Stimulated activated CD4-positive, alpha-beta T cell treated with anti-CD3 and anti-CD28 coated beads, Interleukin-4, amount 100 ng/mL, for 1 hour (primary cell): ENCODE measurements at regions not wholly inside any gene's neighbourhood (a gene's known extent, or its start where the extent isn't known, plus 50 kb on each side); places are given as distances from the start of the nearest gene placed in this dataset.
"Not testable (repeated sequence)": the region's sequence is repeated elsewhere in the genome, so short reads cannot be mapped to it uniquely, and the experiment has no call there.

Source experiments
- DNase-seq: peaks from one replicate; pipeline ENCODE4 v3.0.0-alpha.2; 2020

DNA sequence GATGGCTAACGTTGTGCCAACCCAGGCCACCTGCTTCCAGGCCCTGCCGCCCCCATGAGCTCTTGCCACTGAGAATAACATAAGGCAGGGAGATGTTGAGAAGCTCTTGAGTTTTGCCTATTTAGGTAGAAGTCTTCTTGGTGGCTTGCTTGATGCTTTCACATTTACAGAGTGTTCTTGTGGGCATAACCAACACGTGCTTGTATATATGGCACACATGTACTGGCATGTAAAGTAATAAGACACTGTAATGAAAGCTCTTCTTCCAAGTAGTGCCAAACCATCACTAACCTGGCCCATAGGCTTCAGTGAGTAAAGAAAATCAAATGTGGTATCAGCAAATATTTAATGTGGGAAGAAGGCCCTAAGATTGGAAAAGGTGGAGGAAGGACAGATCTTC lies 146.9 kb upstream of the CITED2 start:
- no peak for DNase-seq

DNA sequence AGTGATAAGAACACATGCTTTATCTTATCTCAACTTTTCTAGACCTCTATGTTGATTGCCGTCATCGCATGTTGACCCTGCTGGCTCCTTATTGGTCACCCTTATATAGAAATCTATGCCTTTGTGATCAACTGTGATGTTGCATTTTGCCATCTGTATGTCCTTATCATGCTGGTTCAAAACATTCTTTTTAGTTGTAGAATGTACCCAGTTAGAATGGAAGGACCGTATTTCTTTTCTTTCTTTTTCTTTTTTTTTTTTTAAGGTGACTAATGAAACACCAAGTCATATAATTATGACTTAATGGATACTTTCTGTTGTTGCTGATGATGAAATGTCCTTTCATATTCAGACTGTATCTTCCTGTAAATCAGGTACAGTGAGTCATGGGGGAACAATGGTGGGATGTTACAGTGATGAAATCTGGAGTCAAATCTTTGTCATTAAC lies 145.9 kb upstream of the CITED2 start:
- no peak for DNase-seq

DNA sequence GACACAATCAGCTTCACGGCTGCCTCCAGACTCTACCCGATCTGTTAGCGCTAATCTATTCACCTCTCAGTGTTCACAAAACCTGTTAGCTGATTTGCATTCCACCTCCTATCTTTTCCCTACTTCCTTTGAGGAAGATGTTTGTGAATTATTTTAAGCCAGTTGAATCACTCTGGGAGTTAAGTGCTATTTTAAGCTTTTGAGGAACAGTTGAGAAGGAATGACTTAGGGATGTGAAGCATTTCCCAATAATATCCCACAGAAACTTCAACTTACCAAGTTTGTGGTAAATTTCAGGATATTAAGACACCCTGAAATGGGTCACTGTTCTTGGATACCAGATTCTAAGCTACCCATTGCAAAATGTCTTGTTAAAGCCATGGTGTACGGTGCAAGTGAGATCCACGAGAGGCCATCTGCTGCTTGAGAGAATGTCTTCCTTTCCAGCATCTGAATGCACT lies 145.2 kb upstream of the CITED2 start:
- no peak for DNase-seq

DNA sequence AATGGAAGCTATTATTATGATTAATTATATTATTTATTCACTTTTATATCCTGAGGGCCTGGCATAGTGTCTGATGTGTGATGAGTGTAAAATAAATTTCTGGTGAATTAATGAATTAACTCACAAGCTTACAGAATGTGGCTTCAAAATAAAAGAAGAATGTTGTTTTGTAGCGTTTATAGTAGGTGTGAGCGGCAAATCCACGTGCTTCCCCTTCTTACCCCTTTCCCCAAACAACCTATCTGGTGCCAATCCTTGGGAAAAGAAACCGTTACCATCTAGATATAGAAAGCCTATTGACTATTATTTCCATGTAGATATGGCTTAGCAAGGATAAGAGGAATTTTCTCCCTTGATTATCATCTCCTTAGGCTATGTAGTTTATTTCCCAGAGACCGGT lies 144.6 kb upstream of the CITED2 start:
- DNase-seq, result no peak

DNA sequence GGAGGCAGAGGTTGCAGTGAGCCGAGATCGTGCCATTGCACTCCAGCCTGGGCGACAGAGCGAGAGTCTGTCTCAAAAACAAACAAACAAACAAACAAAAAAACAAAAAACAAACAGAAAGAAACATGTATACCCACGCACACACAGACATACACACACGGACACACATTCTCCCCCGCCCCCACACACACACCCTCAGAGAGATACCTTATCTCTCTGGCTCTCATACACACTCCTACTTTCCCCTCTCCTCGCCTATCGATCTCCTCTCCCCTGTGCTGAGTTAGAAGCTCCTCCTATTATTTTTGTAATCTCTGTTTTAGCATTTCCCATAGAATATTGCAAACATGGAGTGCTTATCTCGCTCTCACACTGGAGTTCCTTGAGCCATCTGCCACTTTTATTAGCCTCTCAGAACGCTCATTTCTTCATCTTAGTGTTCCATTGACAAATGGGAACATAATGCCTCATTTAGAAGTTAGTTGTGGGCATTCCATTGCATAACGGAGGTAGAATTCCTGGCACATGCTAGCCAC lies 144.2 kb upstream of the CITED2 start:
- DNase-seq, result no peak

DNA sequence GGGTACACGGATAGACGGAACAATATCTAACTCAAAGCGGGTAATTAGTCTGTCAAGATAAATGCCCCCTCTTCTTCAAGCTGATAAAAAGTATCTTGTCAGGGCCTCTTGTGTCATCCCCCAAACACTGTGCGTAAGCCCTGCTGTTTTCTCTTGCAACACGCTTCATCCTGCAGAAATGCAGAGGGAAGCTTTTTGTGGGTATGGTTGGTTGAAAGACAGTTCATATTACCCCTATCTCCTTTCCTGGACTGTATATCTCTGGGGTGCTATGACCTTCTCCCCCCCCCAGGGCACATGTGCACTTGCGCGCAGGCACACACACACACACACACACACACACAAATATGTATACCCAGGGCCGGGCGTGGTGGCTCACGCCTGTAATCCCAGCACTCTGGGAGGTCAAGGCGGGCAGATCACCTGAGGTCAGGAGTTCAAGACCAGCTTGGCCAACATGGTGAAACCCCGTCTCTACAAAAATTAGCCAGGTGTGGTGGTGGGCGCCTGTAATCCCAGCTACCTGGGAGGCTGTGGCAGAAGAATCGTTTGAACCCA lies 143.6 kb upstream of the CITED2 start:
- DNase-seq, result not testable (repeated sequence)

DNA sequence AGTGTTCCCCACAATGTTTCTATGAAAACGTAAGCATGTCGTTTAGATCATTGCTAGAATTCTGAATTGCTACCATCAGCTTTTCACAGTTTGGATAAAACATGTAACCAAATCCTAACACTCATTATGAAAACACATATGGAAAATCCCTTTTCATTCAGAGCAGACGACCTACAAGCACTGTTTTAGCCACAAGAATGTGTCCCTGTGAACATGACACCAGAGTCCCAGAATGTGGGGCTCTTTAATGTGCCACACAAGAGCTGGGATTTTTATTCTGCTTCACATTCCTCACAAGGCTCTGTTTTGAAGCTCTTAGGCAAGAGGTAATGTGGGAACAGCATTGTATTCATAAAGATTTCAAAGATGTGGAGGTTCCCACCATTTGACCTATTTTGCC lies 141.1 kb upstream of the CITED2 start:
- no peak for DNase-seq

DNA sequence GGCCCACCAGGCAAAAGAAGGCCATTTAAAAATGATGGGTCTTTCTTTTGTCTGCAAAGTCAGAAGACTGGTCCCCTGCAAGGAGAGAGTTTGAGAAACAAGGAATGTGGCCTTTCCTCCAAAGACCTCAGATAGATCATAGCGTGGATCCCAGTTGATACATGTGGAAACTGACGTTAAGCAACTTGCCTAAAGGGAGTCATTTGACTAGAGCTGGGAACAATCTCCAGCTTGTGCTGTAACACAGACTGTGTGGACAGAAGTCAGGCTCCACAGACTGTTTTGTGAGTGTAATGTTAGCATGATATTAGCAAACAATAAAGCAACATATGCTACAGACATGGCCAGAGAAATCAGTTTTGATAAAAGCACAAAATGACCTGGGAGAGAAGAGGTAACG lies 140.4 kb upstream of the CITED2 start:
- DNase-seq, result no peak

DNA sequence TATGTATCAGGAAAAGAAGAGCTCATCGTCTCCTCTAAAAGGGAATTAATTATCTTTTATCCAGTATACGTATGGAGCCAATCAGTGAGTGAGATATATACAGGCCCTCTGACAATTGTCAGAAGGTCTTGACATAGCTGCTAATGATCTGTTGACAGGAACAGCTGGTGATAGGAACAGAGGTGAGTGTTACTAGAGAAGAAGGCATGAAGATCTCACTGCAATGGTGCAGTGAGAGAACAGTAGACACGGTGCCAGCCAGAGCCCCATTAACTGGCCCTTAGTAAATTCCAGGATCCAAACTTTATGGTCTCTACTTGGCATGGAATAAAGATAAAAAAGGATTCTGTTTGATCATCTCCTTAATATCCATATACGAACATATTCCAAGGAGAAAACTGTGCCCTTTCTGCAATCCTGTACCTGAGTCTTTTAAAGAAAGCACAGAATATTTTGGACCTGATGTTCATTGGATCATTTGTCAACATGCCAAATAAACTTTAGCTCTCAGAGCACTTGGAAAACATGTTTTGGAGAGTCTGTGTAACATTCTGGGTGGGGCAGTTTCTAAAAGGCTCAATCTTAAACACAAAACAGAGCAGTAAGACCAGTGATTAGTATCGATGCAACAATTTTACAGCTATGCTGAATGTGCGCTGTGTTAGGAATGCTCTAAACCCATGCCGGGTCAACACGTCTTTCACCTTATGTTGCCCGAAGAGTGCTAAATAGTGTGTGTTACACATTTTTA lies 135.8 kb upstream of the CITED2 start:
- no peak for DNase-seq

DNA sequence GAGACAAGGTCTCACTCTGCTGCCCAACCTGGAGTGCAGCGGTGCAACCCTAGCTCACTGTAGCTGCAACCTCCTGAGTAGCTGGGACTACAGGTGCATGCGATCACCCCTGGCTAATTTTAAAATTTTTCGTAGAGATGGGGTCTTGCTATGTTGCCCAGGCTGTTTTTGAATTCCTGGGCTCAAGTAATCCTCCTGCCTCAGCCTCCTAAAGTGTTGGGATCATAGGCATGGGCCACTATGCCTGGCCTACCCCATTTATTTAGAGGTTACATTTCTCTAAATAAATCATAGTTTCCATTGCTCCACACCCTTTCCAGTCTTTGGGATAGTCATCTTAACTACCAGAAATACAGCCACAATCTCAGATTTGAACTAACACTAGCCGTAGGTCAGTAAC lies 134.7 kb upstream of the CITED2 start:
- DNase-seq, result no peak

DNA sequence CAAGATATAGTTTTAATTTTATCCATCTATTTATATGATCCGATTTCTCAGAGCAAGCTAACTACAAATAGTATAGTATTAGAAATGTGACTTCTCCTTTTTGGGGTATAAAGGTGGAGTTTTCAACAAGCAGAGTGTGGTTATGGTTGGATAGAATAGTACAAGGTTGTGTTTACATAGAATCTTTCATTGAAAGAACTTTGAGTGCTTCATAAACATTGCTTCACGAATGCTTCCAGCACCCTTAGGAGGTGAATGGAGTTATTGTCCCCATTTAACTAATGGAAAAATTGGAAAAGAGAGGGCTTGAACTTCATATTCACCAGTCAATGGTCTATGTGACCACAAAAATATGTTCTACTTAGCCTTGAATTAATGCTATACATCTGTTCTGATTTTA lies 134.1 kb upstream of the CITED2 start:
- no peak for DNase-seq

DNA sequence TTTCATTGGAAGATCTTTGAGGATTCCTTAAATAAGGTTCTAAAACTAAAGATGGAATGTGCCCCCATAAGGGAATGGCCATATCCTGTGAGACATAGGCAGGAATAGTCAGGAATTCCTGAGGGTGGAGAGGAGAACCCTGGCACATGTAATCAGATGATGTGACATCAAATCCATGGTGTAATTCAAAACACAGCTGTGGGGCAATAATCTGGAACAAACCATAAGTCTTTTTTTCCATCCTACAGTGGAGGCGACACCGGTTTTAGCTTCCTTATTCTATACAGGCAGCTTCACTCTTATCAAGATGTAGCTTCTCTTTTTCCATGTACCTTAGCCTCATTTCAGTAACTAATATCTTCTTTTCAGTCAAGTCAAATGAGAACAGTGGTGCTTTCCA lies 133.6 kb upstream of the CITED2 start:
- no peak for DNase-seq

DNA sequence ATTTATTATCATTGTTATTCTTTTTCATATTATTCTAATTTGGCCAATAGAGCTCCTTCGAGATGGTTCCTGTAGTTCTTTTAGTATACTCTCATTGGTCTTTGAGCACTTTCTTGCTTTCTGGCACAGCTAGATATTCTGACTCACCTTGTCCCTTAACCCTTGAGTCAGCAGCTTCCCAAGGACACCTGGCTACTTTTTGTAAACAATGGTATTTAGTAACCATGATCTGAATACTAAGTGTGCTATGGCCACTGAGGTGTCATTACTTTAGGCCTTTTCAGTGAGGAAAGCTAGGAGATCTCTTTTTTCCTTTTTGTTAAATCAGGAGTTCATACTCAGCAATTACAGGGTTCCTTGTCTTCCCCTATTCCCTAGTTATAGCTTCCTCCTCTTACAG lies 126.5 kb upstream of the CITED2 start:
- no peak for DNase-seq

DNA sequence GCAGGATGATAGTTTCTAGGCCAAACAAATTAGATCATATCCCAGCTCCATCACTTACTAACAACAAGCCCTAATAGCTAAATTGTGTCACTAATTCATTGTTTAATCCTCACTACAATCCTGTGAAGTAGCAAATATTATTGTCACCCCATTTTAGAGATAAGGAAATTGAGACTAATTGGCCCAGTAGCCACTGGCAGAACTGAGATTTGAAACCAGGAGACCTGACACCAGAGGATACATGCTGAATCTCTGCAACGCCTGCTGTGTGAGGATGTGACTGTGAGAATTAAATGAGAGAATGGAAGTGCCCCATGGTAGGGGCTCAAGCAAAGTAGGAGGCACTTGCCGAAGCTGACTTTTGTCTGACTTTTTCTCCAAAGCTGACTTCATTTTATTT lies 124.3 kb upstream of the CITED2 start:
- no peak for DNase-seq

DNA sequence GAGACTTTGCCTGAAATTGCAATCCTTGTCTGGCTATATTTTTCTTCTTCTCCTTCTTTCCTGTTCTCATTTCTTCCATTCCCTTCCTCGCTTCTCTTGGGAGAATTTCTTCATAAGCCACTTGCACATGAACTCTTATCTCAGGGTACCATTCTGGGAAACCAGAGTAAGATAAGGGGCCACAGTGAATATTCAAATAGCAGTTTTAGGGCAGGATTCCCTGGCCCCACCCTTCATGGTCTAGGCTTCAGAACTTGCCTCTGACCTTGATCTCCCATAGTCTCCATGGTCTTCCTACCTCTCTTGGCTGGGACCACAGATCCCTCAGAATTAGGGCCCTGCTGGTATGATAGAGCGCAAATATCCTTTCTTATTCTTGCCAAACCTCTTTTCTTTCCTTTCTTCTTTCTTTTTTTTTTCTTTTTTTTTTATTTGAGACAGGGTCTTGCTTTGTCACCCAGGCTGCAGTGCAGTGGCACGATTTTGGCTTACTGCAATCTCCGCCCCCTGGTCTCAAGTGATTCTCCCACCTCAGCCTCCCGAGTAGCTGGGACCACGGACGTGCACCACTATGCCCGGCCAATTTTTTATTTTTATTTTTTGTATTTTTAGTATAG lies 123.0 kb upstream of the CITED2 start:
- DNase-seq, result no peak

DNA sequence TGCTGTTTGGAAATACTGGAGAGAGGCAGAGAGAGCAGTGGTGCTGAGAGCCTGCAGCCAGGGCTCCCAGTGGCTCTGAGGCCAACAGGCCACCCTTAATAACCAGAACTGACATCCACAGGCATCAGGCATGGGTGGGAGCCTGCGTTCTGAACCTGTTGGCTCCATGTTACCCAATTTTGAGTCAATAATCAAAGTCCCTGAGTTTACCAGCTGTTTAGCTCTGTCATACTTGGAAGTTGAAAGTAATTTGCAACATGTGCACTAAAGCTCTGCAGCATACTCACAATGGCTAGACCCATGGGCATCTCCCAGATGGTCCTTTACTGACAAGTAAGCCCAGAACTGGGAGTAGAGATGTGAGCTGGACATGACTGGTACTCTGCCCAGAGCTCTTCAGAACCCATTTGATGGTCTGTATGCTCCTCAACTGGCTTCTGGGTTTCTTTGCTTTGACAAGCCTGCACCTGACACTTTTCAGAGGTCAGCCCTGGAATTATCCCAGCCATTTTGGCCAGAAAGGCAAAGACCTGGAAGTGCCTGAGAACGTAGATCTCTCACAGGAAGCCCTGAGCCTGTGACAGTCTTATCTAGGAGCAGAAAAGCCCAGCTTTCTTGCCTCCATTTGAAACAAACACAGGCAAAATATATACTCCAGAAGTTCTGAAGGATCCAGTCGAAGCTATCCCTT lies 122.4 kb upstream of the CITED2 start:
- DNase-seq, result no peak

DNA sequence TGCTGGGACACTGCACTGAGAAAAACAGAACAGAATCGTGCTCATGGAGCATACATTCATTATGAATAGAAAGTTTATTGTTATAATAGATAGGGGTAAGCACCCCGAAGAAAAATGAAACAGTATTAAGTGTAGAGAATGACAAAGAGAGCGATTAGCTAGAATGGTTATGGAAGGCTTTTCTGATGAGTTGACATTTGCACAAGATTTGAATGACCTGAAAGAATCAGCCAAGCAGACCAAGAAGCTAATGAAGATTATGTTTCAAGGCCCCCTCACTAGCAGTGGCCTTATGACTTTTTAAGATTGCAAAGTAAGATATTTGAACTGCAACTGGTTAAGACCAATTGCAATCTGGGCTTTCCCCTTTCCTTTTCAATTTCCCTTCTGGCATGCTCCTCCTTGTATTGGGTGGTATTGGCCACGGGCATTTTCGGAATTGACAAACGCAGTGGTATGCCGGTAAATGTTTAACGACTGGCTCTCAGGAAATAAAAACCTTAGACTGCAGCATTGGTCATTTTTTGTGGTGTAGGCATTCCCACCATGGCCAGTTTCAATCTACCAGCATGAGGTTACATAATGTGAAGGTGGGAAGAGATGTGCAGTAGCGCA lies 120.0 kb upstream of the CITED2 start:
- DNase-seq, result no peak

DNA sequence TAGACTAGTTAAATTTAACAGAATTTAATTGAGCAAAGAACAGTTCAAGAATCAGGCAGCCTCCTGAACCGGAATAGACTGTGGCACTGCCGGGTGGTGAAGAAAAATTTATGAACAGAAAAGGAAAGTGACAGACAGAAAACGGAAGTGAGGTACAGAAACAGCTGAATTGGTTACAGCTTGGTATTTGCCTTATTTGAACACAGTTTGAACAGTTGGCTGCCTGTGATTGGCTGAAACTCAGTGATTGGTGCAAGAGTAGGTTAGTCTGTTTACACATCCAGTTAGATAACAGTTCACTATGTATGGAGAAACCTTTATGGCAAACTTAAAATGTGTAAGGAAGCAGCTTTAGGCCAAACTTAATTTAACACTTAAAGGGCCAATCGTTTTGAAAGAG lies 116.0 kb upstream of the CITED2 start:
- no peak for DNase-seq

DNA sequence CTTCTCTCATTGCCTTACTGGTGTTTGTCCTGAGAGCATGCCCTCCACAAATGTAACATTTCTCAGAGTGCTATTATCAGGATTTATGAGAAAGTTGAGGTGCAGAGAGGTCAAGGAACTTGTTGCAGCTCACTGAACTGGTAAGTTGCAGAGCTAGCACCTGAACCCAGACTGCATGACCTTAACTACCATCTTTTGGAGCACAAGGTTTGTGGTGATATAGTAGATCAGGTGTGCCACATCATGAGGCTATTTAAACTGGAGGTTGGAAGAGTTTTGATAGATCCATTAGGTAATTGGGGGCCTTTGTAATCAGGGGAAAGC lies 112.0 kb upstream of the CITED2 start:
- DNase-seq, result no peak

DNA sequence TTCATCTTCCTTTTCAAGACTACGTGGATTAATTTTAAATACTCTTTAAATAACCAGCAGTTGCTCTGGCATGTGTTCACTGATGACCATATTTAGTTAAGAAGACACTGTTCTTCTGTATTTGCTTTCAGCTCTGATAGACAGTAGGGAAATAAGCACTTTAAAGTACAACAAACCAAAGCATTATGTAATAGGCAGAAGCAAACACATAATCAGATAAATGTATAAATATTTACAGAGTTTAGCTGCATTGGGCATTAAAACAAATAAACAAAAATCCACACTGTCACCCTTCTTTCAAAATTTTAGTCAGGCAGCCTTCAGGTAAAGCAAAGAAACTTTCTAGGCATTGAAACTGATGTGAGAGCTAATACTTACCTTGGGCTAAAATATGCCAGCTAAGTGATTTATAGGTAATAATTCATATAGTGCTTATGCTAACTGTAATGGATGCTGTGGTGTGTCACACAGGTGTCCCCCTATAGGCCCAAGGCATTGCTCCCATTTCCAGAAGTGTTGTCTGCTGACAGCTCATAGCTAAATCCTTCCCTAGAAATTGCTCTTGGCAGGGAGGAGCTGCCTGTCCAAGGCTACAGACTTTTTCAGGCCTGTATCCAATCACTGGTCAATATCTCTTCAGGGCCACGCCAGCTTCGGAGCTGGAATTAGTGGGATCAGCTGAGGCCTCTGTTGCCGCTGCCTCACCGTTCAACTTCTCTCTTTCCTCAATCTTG lies 111.5 kb upstream of the CITED2 start:
- DNase-seq, result no peak

DNA sequence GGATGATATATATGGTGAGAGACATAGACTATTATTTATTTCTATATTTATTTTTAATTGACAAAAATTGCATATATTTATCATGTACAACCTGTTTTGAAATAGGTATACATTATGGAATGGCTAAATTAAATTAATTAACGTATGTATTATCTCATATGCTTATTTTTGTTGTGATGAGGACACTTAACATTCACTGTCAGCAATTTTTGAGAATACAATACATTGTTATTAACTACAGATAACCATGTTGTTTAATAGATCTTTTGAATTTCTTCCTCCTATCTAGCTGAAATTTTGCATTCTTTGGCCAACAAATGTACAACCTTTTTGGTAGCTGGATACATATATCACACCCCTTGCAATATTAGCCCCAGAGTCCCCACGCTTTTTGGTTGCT lies 110.7 kb upstream of the CITED2 start:
- no peak for DNase-seq

DNA sequence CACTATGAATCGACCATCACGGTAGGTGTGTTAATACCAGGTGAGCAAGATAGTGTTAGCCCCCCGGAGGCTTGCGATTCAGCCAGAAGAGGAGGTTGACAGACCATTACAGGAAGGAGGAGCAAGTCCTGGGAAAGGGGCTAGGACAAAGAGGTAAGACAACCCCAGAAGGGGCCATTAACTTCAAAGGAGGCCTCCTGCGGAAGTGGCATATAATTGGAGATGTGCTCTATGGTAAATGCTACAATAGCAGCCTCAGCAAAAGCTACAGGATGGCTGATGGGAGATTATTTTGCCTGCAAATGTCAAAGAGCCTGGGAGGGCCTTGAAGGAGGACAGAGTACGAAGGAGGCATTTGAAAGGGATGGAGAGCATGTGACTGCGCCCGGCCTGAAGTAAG lies 108.6 kb upstream of the CITED2 start:
- no peak for DNase-seq

DNA sequence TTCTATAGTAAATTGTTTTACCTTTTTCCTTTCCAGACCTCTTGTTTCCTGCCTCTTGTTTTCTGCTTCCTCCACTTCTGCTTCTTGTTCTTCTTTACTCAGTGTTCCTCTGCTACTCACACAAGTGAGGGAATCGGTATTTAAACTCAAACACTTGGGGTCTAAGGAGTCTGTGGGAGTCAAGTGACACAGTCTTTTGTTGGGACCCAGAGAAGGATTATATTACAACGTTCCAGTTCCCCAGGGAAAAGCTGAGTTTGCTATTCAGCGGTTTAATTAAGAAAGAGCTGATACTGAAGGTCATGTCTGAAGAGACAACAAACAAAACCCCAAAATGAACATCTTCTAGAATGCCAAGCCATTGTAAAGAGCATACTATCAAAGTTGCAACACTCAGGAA lies 107.8 kb upstream of the CITED2 start:
- DNase-seq, result no peak
